GM23248 (cell line): ENCODE measurements at regions not wholly inside any gene's neighbourhood (a gene's known extent, or its start where the extent isn't known, plus 50 kb on each side); places are given as distances from the start of the nearest gene placed in this dataset.

Experiments used
- EZH2 ChIP-seq: fragments of 200-600 bp; sonication (generic); IDR thresholded peaks from 2 replicates; pipeline ENCODE4 v1.6.1; 2018; ENCODE audit warnings: antibody characterized with exemption, mild to moderate bottlenecking; ENCODE audit not compliant: insufficient read depth, poor library complexity, severe bottlenecking
- EZH2phosphoT487 ChIP-seq: fragments of 200-600 bp; sonication (generic); IDR thresholded peaks from 2 replicates; pipeline ENCODE4 v1.6.1; 2018; ENCODE audit warnings: antibody characterized with exemption, moderate library complexity, mild to moderate bottlenecking, low read depth; ENCODE audit not compliant: insufficient read depth

DNA sequence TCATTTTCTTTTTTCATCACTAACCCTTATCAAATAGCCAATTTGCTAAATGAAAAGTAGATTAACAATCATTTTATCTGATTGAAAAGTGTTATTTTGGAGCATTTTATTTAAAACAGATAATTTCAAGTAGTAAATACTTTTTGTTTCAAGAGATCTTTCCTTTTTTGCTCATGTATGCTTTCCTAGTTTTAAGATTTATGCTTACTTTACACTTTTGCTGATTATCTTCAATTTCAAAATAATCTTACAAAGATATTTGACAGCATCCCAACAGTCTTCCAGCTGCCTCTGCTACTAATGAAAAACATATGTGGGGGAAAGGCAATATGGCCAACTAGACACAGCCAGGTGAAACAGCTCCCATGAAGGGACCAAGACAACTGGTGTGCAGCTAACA lies 1027.3 kb upstream of the CDH9 start:
- TF ChIP-seq EZH2: no peak
- no peak for TF ChIP-seq EZH2phosphoT487
